ENCODE measurements at regions not wholly inside any gene's neighbourhood (a gene's known extent, or its start where the extent isn't known, plus 50 kb on each side); places are given as distances from the start of the nearest gene placed in this dataset.

DNA sequence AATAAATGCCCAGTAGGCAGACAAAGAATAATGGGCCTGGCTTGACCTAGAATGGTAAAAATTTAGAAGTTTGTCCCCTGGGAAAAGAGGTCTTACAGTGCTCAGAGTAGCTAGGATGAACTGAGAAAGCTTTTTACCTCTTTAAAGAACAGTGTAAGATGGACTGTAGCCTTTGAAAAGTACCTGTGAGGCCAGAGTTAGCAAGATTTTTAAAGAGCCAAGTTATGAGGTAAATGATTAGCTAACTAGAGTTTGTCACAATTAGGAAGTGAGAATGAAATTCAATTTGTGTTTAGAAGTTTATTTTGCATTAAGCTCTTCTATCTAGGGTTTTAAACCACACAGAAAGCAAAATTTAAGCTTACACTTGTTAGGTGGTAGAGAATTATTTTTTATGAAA, 480.9 kb downstream of the ZIC1 start:
- TF ChIP-seq SUZ12 (IDR thresholded peaks at IDR 0.05) (no peak), SP1 (IDR thresholded peaks at IDR 0.05) (no peak), LEF1 (IDR thresholded peaks at IDR 0.05; ENCODE audit: borderline replicate concordance) (no peak), BHLHE40 (IDR thresholded peaks at IDR 0.05; ENCODE audit: borderline replicate concordance) (no peak), ELF4 (IDR thresholded peaks at IDR 0.05) (no peak), ZNF384 (IDR thresholded peaks at IDR 0.05) (no peak)

Data from HEK293T (cell line).